CD4-positive, alpha-beta T cell treated with Interleukin-15 for 4 hours (primary cell): ENCODE measurements at regions not wholly inside any gene's neighbourhood (a gene's known extent, or its start where the extent isn't known, plus 50 kb on each side); places are given as distances from the start of the nearest gene placed in this dataset.

Source experiments
- DNase-seq: peaks from one replicate; pipeline ENCODE4 v3.0.0-alpha.2; 2020; ENCODE audit warnings: low spot score

DNA sequence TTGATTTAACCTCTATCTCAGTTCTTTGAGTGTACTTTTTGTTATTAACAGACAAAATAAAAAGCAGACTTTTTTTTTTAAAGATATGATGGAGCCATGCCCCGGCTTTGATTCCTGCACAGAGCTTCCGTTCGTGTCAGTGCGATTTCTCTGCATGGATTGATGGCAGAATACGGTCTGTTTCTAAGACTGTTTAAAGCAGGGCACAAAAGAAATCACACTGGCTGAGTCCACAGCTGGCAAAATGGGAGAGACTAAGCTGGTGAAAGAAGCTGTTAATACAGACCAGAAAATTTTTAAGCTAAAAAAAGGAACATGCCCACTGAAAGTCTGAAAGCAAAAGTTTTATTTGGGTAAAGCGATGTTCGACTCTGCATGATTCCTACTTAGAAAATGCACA is 501.4 kb upstream of the WWC1 start:
- DNase-seq, result no peak

DNA sequence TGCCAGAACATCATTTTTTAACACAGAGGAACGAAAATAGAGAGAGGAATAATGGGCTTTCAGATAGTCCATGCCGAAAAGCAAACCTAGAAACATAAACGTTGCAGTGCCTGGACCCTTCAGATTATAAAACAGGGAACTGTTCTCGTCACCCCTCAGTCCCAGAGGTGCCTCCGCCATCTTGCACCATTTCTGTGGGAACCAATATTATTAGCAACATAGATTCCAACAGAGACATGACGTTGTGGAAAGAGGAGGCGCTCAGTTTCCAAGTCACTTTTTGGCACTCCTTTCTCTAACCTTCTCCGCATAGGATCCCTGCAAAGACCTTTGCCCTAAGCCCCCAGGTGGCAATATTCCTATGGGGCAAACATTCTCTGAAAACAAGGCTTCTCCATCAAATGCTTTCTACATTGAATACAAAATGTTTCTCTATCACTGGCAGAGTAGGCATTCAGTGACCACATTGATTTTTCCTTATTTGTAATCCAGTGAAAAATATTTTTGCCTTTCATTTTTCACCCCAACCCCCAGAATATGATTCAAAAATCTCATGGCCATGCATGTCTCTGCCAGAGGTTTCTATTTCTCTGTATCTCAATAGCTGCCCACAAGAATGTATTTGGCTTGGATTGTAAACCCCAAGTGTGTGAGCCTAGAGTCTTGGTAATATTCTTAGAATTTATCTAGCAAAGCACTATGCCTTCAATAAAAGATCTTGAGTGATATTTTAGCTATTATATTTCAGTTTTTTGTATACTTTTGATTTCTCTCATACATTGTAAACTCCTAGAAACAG is 500.8 kb upstream of the WWC1 start:
- DNase-seq, result no peak

DNA sequence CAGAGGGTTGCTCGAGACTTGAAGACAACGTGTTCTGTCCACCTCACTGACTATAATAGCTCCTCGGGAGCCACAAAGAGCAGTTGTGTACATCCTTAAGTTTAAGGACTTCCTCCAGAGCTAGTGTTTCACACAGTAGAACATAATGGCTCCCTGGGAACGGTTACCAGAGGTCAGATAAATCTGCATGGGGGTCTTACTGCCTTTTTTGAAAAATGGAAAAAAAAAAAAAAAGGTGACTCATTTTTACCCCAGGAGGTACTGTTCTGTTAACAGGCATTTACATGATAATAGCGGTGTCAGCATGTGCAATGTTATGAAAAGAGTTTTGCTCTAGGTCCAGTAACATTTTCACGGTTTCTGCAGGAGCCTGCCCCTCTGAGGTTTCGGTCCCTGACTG is 498.9 kb upstream of the WWC1 start:
- no peak for DNase-seq

DNA sequence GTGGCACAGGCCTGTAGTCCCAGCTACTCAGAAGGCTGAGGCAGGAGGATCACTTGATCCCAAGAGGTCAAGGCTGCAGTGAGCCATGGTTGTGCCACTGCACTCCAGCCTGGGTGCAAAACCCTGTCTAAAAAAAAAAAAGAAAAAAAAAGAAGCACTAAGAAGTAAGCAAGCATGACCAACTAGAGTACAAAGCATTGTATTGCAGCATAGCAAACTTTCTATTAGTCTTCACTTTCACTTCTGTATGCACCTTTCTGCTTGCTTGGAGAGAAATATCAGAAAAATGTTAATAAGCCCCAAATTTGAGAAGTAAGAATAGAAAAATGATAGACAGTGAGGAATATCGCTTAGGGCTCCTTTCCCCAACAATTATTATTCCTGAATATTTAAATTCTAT is 497.7 kb upstream of the WWC1 start:
- DNase-seq, result no peak

DNA sequence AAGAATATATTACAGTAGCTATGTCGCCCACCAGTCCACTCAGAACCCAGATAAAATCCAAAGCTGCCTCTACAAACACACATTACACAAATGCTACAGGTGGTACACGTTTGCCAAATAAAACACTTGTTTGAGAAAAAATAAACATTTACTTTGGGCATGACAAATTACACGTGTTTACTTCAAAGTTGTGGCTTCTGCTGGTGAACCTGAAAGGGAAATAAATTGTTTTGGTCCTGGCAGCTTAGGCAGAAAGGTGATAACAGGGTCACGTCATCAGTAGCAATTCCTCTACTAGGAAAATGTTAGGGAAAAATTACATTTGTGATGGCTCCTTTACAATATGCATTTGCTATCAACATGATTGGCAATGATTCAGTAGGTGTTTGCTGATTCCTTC is 497.3 kb upstream of the WWC1 start:
- DNase-seq, result no peak

DNA sequence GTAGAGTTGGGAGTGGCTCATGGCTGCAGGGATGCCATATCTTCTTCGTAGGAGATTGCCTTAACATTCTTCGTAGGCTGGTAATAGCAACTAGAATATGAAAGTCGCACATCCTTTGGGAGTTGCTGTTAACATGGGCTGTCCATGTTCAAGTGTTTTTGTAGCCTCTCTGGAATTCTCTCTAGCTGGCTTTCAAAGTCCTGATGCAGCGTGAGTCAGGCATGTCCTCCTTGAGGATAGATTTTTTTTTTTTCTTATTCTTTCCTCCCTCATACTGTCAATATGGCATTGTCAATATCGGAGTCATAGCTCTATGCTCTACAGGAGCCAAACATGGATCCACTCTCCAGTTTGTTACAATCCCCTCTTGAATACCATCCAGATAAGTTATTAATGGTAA is 494.8 kb upstream of the WWC1 start:
- no peak for DNase-seq

DNA sequence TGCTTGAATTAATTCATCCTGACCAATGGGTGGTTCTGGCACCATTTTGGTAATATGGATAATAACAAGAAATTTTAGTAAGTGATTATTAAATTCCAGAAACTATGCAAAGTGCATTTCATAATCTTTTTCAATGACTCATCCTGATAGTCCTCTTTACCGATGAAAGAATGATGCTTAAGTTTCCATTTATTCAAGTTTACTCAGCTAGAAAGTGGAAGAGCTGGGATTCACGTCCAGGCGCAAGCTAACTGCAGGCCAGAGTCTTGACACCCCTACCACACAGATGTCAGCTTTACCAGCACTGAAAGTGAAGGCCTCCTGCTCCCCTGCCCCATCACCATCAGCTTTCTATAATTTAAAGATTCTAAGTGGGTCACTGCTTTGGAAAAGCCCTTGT is 493.5 kb upstream of the WWC1 start:
- DNase-seq, result no peak

DNA sequence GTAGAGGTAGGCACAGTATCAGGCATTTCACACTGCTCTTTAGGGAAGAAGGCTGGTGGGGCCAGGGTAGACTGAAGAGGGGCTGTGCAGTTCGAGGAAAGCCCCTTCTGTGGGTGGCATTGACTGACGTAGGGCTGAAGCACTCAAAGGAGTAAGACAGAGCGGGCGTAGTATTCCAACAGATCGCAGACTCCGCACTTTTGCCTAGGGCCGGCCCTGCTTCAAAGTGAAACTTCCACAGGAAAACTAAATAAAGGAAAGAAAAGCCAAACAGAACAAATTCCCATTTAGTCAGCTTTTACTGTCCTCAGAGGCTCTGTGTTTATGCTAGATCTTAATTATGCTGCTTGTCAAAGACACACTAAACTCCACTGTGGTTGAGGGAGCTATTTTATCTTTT is 493.0 kb upstream of the WWC1 start:
- no peak for DNase-seq

DNA sequence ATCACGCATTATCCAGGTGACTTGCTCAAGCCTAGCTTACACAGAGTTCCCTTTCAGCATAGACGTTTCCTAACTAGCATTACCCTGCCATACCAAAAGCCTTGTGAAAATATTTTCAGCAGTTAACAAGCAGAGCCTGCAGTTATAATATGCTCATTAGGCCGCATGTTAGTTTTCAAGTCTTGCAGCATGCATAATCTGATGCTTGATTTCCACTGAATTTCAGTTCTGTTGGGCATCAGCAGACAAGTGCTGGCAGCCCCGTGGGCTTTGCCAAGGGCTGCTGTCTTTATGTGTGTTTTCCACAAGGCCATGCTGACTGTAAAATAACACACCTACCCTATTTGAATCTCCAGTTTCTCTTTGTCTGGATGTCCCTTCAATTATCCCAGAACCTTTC is 491.0 kb upstream of the WWC1 start:
- no peak for DNase-seq

DNA sequence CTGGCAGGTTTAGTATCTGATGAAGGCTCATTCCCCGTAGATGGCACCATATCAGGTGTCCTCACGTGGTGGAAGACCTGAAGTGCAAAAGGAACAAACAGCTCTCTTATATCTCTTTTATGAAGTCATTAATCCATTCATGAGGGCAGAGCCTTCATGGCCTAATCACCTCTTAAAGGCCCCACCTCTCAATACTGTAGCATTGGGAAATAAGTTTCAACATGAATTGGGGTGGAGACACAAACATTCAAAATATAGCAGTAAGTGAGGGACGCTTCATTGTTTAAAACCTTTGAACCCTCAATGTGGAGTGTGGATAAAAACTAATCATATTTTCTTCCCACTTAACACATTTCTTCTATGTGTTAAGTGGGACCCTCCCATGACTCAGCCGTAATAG is 489.4 kb upstream of the WWC1 start:
- no peak for DNase-seq

DNA sequence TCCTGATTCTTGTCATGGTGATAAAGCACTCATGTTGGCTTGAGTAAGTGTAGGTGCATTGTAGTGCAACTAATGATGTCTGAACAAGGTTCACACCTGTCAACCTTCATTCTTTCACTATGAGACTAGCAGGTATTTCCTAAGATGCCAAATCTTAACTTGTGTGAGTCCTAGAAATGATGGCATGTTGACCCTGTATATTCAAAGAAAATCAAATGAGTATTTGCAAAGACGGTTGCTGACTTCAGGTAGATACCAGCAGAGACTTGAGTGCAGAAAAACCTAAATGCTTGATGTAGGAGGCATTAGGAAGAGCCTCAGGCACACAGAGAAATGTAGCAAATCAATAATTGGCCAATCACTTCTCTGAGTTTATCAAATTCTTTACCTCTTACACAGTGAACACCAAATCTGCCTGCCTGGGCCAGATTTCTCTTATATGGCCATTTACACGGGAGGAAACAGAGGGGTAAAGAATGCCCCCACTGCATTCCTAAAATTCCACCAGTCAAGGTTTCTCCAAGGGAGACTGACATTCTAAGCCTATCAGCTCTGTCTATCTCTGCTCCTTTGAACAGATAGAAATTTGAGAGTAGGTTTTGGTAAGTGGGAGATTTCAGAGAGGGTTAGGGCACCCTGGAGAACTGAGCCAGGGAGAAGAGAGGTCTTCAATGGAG is 488.6 kb upstream of the WWC1 start:
- no peak for DNase-seq

DNA sequence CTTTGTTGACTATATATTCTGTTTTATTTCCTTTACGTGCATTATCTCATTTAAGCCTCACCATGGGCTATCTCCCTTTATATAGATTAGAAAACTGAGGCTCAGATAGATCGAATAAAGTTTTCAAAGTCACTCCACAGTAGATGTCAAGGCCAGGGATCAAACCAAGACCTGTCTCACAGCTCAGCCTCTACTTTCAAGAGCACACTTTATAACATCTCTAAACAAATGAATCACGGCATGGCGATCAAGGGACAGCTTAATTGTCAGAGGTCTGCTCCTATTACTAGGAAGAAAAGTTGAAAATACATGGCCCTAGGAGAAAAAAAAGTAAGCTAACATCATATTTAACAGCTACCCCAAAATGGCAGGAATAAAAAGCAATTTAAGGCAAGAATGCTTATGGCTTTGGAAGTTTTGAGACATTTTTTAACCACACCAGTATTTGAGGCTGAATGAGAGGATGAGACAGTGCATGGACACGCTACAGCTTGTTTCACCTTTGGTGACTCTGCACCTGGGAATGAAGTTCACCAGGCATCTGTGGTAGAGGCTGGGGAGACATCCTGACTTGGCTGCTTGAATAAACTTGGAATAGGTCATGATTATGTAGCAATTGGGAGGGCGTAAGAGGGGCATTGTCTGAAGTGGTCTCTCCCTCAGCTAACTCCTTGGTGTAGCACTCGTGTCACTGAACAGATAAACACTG is 486.8 kb upstream of the WWC1 start:
- DNase-seq, result no peak

DNA sequence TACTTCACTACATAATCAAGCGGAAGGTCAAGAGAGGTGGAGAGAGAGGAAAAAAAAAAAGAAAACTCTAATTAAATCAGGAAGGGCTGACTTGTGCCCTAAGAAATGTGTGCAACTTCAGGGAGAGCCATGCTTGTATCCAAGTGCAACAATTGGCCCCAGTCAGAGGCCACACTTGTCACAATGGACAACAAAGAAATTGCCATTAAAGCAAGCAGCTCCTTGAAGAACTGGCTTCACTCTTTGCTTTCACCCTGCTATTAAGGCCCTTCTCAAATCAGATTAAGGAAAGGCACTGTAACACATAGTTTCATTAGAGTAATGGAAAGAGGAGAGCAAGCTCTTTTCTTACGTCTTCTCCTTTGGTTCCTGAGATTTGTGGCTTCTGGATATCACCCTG is 480.9 kb upstream of the WWC1 start:
- no peak for DNase-seq

DNA sequence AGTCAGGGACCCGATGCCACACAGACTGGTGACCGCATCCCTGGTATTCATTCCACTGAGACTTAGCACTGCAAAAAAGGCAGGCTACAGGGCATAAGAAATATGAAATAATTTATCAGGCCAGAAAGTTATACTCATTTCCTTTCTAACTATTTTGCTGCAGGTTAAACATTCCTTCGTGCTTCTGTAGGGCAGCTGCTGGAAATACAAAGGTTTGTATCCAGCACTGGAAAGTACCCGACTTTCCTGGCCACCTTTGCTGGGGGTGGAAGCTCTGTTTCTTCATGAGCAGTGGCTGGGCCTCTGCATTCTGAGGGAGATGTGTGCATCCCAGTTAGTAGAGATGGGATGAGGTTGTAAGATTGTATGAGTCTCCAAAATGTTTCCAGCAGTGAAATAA is 478.6 kb upstream of the WWC1 start:
- DNase-seq, result no peak

DNA sequence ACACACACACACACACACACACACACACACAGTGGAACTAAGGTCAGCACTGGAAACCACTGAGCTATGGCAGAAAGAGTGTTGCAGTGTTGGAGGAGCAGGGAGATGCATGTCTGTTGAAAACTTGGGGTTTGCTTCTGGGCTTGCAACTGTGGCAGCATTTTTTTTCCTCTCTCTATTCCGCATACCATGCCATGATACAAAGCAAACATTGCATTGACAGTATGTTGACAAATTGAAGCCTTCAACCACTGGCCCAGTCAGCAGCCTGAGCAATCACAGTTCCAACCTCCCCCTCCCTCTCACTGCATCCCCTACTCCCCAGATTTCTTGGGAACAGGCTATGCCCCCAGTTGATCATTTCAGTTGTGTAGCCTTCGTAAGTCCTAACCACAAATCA is 478.1 kb upstream of the WWC1 start:
- DNase-seq, result no peak

DNA sequence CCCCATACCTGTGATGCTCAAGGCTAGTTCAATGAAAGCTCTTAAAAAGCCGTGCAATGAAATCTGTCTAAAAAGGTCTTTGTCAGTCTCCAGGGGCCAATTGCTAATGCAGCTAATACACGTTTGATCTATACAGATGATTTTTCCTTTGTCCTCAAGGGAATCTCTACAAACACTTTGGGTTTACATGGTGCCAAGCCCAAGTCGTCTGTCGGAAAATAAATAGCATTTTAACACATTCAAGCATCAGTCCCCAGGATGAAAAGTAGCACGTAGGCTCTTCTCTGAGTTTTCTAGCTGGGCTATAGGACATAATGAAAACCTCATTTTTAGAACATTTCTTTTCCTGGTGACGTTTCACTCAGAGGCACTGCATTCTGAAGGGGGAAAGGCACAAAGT is 477.4 kb upstream of the WWC1 start:
- no peak for DNase-seq

DNA sequence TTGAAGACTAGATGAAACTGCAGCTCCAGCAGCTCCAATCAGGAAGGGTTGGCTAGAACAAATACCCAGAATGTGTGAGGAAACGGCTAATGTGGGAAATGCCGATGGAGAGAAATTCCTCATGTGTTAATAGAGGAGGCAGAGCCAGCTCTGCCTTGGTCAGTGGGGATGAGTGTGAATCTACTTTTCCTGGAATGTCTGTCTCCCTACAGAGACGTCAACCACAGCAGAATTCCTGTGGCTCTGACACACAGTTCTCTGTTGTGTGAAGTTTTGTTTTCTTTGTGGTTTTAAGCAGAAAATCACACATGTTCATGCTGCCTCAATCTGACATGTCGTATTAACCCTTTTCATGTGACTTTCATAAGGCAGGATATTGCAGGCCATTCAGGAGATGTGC is 476.6 kb upstream of the WWC1 start:
- no peak for DNase-seq

DNA sequence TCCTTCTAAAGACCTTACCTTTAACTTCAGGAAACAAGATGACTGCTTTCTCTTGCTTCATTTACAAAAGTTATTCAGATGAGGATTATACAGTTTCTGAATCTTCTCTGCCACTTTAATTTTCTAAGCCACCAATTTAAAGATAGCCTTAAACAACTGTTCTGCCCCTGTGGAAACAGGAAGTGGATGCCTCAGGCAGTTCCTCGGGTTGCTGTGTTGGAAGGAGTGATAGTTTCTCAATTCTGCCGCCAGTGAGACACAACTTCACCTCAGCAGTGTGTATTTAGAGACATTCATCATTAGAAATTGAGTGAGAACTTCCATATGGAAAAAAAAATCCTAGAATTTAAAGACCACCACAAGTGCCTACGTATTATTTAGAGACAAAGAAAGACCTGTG is 475.1 kb upstream of the WWC1 start:
- DNase-seq, result no peak

DNA sequence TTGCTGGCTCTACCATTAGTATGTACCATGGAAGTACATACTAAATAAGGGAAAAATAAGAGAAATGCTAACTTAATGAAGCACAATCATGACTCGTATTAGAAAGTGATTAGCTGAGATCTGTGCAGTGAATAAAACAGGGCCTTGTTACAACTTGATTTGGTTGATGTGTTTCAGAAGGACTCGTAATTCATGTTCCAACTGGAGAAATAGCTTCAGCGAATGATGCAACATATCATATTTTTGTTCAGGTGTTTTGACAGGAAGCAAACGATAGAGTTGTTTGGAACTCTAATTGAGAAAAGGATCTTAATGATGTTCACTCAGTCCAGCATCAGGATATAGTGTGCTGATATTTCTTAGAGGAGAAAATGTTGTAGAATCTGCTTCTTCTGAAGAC is 474.6 kb upstream of the WWC1 start:
- no peak for DNase-seq

DNA sequence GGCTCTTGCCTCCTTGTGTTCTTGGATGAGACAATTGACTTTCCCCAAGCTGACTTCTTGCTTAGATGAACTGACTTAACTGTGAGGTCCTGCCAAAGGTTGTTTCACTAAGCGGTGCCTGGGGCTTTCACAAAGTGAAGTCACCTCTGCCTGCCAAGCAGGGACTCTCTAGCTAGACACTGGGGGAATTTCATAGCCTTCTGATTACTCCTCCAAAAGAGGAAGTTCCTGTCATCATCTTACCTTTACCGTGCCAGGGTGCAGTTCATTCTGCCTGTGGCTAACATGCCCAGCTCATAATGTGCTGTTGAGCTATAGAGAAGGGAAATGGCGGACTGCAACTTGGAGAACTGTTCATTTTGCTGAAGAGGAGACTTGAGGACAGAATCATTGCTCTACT is 472.0 kb upstream of the WWC1 start:
- no peak for DNase-seq

DNA sequence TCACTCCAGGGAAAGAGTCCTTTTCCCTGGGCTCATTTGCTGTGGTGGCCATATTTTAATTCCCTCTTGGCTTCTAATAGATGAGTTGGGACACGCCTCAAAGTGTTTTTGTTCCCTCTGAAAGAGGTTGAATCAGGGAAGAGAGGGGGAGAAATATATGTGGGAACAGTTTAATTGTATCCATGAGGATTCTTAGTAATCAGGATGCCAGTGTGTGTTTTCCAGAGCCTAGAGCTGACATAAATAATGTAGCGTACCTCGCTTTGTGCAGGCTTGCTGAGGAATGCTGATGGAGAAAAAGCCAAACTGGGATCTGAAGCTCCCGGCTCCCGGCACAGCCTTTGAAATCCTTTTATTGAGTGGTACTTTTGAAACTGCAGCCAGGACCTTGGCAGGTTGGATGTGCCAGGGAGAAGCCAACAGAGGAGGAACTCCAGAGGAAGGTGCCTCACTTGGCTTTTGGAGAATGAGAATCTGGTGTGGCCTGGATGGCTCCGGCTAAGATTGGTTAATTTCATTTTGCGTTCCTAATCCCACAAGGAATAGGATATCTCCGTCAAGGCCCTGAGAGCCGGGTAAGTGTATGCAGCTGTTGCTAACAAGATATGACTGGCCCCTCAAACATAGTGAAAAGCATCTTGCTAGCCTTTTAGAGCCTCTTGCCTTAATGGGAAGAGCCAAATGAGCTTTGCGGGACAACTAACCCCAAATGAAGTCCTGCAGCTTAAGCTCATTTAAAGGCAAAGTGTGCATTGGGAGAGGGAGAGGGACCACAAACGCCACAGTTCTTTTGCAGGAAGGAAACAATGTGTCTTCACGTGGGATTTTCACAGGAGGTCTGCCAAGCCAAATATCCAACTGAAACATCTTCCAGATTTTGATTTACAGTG is 471.1 kb upstream of the WWC1 start:
- no peak for DNase-seq

DNA sequence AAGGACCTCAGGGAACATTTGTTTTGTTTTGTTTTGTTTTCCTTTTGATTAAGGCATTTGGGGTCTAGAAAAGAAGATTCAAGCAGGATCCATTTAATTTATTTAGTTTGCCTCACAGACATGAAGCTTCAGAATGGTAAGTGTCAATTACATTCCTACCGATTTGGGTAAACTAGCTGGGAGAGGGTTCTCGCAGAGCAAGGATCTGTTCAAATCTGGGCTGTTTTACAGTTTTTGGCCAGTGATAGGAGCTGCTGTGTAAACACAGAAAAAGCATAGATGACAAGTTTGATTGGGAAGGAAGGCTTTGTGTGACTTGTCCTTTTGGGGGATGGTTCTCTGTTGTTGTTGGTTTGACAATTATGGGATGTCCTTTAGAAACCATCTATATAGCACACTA is 470.3 kb upstream of the WWC1 start:
- no peak for DNase-seq
